Eye (tissue), 1 donor: ENCODE measurements at regions not wholly inside any gene's neighbourhood (a gene's known extent, or its start where the extent isn't known, plus 50 kb on each side); places are given as distances from the start of the nearest gene placed in this dataset.

Experiments
- DNase-seq: peaks from one replicate; pipeline ENCODE4 v3.0.0-alpha.2; 2015

GRCh38 chr2:5370158-5370557 lies 322.0 kb upstream of the SOX11 start:
- DNase-seq = no peak

- no peak for DNase-seq
Measured at GRCh38 chr2:5372141-5372540, 320.0 kb upstream of the SOX11 start.

- peak; percentile 93 for DNase-seq
Measured at GRCh38 chr2:5373200-5373599, 319.0 kb upstream of the SOX11 start.

- DNase-seq = no peak
Measured at GRCh38 chr2:5374762-5375161, 317.4 kb upstream of the SOX11 start.

- DNase-seq = peak; percentile 47
Measured at GRCh38 chr2:5377323-5377722, 314.9 kb upstream of the SOX11 start.

- DNase-seq = no peak
Measured at GRCh38 chr2:5379811-5380210, 312.4 kb upstream of the SOX11 start.

- no peak for DNase-seq
Measured at GRCh38 chr2:5385596-5385995, 306.6 kb upstream of the SOX11 start.

- no peak for DNase-seq
Measured at GRCh38 chr2:5387406-5387805, 304.8 kb upstream of the SOX11 start.

- no peak for DNase-seq
Measured at GRCh38 chr2:5389740-5390139, 302.4 kb upstream of the SOX11 start.

GRCh38 chr2:5391362-5391761 lies 300.8 kb upstream of the SOX11 start:
- no peak for DNase-seq

GRCh38 chr2:5392658-5393057 lies 299.5 kb upstream of the SOX11 start:
- no peak for DNase-seq

- no peak for DNase-seq
Measured at GRCh38 chr2:5393474-5393873, 298.7 kb upstream of the SOX11 start.

- DNase-seq = no peak
Measured at GRCh38 chr2:5394223-5394622, 298.0 kb upstream of the SOX11 start.

- DNase-seq = peak; percentile 54
Measured at GRCh38 chr2:5401115-5401657, 291.0 kb upstream of the SOX11 start.

GRCh38 chr2:5403392-5403791 lies 288.8 kb upstream of the SOX11 start:
- DNase-seq = peak; percentile 39

GRCh38 chr2:5409898-5410381 lies 282.2 kb upstream of the SOX11 start:
- peak; percentile 94 for DNase-seq

- peak; percentile 62 for DNase-seq
Measured at GRCh38 chr2:5410991-5411700, 281.0 kb upstream of the SOX11 start.

GRCh38 chr2:5412001-5412400 lies 280.2 kb upstream of the SOX11 start:
- peak; percentile 76 for DNase-seq

- no peak for DNase-seq
Measured at GRCh38 chr2:5433855-5434254, 258.3 kb upstream of the SOX11 start.

- no peak for DNase-seq
Measured at GRCh38 chr2:5437375-5437774, 254.8 kb upstream of the SOX11 start.

- DNase-seq = no peak
Measured at GRCh38 chr2:5440174-5440573, 252.0 kb upstream of the SOX11 start.

- no peak for DNase-seq
Measured at GRCh38 chr2:5442736-5443135, 249.4 kb upstream of the SOX11 start.

GRCh38 chr2:5444168-5444567 lies 248.0 kb upstream of the SOX11 start:
- no peak for DNase-seq

GRCh38 chr2:5444854-5445253 lies 247.3 kb upstream of the SOX11 start:
- no peak for DNase-seq

GRCh38 chr2:5449867-5450266 lies 242.3 kb upstream of the SOX11 start:
- no peak for DNase-seq
